GM21515 (cell line): ENCODE measurements at regions not wholly inside any gene's neighbourhood (a gene's known extent, or its start where the extent isn't known, plus 50 kb on each side); places are given as distances from the start of the nearest gene placed in this dataset.
"Not testable (repeated sequence)": the region's sequence is repeated elsewhere in the genome, so short reads cannot be mapped to it uniquely, and the experiment has no call there.

Experiments
- ATAC-seq: cut with Tn5 transposase; IDR thresholded peaks from one replicate; pipeline ENCODE4 v1.9.1; 2021; ENCODE audit not compliant: unreplicated experiment

DNA sequence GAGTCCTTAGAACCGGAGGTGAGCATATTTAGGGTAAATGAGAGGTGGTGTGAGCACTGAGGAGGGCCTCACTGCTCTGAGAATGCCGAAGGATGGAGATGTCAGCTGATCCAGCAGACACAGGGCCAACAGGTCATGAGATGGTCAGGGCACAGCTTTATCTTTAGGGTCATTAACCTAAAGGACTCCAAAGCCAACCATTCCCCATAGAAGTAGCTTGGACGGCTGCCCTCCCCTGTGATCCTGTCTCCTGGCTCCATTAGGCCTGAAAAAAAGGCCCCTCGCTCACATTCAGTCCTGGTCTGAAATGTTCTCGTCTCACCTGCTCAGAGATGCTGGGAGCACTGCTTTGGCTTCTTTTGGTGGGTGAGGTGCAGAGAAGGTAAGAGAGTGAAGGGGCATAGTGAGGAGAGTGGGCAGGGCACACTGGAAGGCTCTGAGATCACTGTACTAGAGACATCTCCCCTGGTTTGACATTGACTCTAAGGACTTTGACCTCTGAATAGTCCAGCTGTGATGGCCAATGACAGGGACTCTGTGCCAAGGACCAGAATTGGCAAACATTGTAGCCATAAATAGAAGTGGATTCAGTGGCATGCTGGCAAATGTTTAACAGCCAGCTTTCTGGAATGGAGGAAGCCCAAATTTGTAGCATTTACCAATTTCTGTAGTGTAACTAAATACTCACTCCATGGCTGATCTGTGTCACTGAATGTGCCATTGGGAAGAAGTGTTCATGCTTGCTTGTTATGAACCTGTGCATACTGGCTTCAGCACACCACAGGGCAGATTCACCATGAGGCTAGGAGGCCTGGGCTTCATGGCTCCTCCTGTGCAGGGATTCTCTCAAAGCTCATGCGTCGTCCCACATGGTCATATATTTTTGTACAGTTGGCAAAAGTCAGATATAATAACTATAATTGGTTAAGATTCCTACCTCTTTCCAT, 76.2 kb upstream of the MRPS22 start:
- ATAC-seq, result no peak

DNA sequence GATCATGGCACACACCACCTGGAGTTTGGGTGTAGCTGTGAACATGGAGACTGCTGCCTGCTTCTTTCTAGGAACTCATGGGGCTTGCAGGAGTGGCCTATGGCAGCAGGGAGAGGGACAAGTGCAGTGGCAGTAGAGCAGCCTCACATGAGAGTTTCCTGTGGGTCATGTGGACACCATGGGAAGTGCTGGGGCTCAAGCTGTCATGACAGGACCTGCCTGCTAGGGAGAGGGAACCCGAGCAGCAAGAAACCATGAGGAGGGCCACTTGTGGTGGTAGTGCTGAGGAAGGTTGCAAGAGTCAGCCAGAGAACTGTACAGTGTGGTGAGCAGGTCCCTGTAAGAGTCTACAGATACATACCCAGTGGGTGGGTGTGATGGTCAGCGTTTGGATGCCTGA, 73.8 kb upstream of the MRPS22 start:
- ATAC-seq, result no peak

DNA sequence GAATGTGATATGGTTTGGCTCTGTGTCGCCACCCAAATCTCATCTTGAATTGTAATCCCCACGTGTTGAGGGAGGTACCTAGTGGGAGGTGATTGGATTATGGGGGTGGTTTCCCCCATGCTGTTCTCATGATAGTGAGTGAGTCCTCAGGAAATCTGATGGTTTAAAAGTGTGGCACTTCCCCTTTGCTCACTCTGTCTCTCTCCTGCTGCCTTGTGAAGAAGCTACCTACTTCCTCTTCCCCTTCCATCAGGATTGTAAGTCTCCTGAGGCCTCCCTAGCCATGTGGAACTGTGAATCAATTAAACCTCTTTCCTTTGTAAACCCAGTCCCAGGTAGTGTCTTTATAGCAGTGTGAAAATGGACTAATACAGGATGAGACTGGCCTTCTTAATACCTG, 73.2 kb upstream of the MRPS22 start:
- ATAC-seq, result not testable (repeated sequence)

DNA sequence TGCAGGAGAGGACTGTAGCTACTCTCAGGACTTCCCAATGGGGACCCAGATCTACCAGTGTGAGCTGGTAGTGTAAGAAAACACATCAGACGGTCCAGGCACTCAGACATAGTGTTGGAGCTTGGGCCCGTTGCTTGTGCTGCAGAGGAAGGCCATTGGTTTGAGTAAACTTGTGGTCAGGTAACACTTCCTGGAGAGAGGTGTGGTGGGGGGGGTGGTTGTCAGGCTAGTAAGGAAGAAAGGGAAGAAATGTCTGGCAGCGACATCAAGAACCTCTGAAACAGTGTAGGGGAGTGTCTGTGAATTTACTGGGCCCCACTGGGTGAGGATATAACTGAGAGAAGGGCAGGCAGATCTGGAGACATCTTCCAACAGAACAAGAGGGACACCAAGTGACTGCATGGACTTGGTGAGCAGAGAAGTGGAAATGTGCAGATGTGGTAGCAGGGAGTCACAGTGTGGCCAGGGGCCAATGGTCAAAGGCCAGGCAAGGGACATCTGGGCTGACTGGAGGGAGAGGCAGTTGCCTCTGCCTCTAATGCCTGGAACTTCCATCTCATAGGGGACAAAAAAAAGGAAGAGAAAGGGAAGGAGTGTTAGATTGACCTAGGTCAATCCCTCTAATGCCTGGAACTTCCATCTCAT, 63.7 kb upstream of the MRPS22 start:
- no peak for ATAC-seq

DNA sequence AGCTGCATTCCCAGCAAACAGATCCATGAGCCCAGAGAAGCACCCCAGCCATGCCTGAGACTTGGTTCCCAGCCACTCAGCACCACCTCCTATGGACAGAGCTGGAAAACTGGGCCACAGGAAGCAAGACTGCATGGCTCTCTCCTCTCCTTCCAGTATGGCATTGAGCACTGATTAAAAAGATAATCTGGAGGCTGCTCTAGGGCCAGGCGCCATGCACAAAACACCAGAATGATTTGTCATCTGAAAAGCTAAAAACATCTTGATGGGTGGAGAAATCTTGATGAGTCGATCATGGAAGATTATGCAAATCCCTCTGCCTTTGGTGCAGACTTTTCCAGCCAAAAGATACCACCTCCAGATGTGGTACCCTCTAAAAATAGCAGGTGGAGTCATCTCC, 62.7 kb upstream of the MRPS22 start:
- no peak for ATAC-seq

DNA sequence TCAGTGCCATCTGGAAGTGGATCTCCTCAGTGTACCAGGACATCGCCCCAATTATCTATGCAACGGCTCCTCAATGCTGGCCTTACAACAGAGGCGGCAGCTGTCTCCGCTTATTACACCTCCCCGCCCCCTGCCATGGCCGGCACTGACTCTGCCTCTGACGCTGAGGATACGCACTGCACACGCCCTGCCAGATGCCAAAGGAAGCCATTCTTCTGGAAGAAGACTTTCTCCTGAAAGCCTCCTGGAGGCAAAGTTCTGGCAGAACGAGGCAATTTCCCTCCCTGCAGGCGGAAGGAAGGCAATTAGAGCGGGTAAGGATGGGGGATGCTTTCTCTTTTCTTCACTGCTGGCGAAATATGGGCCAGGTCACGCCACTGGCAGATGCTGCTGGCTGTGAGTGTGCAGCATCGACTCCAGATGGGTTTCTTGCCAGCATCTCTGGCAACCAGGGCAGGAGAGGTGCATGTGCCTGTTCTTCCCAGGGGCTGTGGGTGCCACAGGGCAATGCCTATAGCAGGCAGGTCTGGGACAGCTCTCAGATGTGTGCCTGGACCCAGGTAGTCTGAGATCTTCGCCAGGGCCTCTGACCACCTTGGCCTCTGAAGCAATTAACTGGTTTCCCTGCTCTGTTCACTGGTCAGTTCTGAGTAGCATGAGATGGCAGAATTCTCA, 62.2 kb upstream of the MRPS22 start:
- ATAC-seq, result no peak

DNA sequence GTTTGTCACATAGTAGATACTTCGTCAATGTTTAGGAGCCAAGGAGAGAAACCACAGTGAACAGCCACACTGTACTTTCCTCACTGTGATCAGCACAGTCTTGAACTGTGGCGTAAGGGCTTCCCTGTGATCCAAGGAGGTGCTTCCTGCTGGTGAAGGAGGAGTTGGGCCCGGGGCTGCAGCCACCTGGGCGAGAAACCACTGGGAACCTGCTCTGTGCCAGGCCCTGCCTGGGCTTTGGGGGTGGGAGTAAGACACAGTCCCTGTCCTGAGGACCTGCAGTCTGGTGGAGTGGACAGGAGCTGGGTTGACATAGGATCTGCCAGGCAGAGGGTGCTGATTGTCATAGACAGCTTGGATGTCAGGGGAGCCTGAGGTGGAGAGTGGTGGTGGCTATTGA, 60.5 kb upstream of the MRPS22 start:
- no peak for ATAC-seq

DNA sequence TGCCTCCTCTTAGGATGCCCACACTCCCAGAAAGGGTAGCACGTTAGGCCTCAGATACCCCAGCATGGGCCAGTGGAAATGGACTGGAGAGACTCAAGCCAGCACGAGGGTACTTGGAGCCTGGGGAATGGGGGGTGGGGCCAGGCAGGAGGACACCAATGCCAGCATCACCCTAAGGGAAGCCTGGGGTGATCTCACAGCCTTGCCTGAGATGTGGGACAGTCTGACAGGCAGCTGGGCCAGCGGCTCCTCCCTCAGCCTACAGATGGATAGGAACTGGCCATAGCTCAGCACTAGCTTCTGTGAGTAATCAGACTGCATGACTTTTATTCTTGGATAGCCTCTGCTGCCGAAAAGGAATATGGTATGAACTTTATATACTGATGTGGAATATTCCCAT, 59.6 kb upstream of the MRPS22 start:
- no peak for ATAC-seq

DNA sequence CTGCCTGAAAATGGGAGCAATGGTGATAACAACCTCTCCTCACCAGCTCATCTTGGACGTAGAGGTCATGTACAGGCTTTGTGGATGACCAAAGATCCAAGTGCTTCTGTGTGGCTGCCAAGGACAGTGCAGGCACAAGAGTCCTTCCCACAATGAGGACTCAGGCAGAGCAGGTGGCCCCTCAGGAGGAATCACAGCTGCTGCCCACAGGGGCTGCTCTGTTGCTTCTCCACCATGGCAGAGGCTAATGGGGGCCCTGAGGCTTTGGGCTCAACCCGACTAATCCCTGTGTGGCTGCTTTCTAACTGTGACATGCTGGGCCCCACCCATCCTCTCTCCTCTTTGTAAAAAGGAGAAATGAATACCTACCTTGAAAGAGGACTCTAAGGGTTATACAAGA, 58.1 kb upstream of the MRPS22 start:
- no peak for ATAC-seq

DNA sequence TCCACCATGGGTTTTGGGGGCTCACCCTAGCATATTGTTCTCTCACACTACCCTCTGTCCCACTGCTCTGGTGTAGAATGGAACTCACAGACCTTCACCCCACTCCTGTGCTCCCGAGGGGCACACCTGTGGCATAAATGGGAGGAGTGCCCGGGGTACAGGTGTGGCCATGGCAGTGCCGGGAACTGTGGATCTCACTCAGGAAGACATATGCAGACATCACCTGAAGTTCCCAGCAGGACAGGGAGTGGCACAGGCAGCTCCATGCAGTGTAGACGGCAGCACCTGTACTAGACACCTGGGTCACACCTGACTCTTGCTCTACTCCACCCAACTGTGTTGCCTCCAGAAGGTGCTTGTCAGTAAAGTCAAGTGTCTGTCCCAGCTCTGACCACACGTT, 57.6 kb upstream of the MRPS22 start:
- ATAC-seq, result no peak

DNA sequence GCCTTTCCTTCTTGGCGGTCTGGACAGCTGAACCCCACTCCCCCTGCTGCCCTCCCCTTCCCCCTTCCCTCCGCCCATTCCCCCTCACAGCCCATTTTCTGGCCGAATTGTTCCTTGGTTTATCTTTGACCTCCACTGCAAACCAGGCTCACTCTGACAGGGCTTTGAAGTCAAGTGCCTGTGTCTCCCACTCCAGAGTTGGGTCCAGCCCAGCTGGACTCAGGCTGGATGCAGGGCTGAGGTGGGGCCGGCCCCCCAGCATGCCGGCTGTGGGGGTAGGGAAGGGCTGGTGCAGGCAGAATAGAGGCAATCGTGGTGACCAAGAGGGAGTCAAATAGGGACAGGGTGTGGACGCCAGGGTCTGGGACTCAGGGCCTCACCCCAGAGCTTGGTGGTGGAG, 57.0 kb upstream of the MRPS22 start:
- no peak for ATAC-seq

DNA sequence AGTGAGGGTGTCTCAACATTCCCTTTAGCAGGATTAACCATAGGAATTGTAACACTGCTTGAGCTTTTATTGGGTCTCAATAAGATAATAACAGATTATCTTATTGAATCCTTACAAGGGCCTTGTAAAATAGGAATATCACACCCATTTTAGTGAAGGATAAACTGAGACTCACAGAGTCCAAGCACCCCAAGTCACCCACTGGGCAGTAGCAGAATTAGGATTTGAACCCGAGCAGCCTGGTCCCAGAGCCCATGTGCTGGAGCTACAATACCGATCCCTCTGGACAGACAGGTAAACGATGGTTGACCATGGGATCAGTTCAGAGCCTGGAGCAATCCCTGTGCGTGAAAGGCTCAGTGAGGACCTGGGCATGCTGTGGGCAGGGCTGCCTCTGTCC, 56.3 kb upstream of the MRPS22 start:
- ATAC-seq, result no peak

DNA sequence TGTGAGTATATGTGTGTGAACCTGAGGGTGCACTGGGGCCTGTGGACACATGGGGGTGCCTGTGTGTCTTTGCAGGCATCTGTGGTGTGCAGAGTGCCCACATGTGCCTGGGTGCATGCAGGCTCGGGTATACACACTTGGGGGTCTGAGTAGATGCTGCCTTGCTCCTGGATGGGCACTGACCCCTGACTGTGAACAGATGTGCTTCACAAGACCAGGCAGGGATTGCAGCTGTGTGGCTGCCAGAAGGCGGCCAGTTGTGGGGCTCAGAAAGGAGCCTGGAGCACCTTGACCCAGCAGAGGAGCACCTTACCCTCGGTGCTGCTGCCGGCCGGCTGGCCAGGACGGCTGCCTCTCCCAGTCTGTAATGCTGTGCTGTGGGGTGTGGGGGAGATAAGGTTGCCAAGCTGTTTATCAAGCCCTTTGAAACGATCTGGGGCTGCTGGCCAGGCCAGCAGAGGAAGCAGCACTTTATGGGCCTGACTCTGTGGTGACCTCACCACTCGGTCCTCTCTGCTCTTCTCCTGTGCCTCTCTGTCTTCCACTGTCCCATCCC, 55.5 kb upstream of the MRPS22 start:
- ATAC-seq, result no peak

DNA sequence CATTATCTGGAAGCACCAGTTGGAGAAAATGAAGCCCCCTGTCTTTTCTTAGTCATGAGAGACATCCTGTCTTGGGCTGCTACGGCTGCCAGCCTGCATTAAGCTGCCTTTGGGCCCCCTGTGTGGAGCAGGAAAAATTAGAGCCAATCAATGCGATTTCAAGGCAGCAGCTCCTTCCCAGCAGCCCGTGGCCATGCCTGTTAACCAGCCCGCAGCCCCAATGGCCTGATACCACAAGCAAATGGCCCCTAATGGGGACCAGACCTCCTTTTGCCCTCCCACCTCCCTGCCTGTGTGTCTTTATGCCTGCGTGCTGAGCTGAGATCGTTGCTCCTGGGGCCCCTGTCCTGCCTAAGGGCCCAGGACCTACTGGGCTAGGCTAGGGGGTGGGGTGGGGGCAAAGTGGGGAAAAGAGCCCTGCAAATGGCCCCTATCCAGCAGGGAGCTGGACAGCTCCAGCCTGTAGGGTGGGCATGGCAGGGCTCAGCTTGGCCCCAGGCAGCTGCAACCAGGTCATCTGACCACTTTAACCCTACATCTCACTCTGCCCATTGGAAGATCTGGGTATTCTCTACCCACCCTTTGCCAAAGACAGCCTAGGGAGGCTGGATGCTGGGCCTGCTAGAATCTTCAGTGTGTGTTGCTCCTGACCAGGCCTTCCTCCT, 53.8 kb upstream of the MRPS22 start:
- ATAC-seq, result no peak

DNA sequence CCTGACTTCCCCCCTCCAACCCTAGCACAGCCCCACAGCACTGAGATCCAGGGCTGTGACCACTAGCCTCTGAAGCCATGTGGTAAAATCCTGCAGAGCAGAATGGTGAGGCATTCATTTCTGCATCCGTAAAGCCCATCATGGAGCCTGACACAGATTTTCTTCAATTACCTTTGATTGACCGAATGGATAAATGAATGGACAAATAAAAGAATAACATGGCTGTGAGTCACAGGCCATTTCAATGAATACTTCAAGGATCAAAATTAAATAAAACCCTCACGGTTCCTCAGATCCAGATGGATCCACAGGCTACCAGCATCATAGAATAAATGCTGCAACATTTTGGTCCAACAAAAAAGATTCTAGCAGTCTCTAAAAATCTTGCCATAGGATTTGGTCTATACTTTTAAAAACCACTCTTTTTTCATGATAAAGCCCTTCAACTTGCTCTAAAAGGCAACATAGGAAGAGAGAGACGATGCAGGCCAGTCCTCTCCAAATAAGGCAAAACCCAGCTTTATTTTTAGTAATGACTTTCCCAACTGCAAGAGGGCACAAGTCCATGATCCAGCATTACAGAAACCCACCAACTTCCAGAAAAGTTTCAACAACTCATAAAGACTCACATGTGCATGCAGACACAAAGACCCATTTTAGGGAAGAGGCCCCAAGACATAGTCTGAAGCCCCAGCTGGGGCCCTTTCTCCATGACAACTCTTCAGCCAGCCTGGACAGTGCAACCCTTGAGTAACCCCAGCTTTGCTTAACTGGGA, 52.4 kb upstream of the MRPS22 start:
- ATAC-seq, result no peak

DNA sequence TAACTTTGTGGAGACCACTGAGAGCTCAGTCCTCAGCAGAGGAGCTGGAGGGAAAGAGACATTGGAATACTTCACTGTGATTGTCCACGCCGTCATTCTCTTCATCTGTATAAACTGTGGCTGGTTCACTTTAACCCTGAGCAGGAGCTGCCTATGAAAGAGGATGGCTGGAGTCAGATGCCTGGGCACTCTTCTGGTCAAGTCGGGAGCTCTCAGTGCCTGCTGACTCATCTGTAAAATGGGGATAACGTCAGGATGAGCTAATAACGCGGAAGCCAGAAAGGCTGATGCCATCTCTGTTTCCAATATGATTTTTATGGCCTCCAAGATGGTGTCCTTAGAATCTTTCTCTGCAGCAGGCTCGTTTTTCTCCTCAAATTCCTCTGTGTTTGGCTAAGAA, 51.6 kb upstream of the MRPS22 start:
- ATAC-seq, result no peak

DNA sequence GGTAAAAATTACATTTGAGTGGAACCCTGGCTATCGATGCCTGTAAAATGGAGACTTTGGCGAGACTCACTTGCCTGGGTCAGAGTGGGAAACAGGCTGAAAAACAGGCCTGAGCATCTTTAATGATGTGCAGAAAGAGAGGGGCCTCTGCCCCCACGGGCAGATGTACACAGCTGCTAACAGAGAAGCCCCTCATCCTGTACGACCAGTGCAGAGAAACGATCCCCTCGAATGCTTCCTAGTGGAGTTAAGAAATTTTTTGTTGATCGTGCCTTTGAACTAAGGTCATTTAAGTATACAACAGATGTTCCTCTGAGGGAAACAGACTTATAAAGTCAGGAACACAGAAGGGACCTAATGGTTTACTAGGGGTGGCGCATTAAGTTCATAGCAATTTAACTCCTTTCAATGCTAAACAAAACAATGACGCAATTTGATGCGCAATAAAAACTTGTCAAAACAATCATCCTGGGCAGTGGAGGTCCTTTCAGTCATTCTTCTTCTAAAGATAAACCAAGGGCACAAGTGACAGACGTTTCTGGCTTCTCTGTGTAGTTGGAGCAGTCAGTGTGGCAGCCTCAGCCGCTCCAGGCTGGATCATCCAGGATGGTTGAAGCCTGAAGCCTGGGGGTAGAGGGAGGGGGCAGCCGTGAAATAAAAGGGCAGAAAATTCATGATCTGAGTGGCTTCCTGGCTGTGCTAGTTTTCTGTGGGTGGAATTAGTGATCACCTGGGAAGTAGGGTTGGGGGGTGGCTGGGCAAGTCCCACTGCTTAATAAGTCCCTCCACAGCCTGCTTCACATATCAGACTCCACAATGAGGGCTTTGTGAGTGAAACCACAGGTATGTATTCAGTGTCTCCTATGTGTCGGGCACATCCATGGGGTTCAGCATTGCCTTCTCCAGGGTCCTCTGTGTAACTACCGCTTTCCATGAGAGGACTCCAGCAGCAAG, 50.8 kb upstream of the MRPS22 start:
- no peak for ATAC-seq

DNA sequence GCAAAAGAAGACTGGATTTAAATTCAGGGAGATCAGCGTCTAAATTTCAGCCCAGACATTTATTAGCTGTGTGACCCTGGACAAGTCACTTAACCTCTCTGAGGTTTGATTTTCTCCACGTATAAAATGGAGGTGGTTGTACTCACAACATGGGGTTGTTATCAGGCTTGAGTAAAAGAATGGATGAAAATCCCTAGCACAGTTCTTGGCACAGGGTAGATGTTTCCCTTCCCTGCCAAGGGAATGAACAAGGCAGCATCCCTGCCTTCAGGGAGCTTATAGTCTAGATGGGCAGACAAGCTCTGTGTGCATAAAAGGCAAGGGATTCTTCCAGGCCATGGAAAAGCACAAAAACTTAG, 50.2 kb upstream of the MRPS22 start:
- ATAC-seq, result no peak
